RCC 7860 (cell line): ENCODE measurements at regions not wholly inside any gene's neighbourhood (a gene's known extent, or its start where the extent isn't known, plus 50 kb on each side); places are given as distances from the start of the nearest gene placed in this dataset.

ENCODE experiments used
- DNase-seq: peaks from one replicate; pipeline ENCODE4 v3.0.0-alpha.2; 2015; ENCODE audit warnings: low spot score
- FAIRE-seq: peaks from 2 replicates; lab custom pipeline; 2012; peaks lifted over from hg19 to GRCh38; lab: Jason Lieb, UNC

DNA sequence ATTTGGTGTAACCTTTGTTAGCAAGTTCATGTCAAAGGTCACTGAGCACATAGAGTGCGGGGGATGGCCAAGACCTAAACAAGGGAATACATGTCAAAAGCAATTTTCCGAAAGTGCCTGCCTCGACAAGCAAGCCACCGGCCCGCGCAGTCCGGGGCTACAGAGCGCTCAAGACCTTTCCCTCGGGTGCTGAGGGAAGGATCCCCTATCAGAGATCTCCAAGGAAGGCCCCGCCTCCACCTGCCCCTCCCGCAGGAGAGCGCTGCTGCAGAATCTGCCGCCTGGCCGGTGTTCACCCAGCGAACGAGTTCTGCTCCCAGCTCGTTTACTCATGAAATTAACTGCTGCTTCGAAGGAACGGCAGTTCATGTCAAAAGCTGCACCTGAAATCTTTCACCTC, 252.7 kb downstream of the BMP7 start:
- DNase-seq = no peak
- no peak for FAIRE-seq

- FAIRE-seq (no peak), DNase-seq (no peak)
Observed at GRCh38 chr20:57020364-57020763, 246.1 kb downstream of the BMP7 start.

DNA sequence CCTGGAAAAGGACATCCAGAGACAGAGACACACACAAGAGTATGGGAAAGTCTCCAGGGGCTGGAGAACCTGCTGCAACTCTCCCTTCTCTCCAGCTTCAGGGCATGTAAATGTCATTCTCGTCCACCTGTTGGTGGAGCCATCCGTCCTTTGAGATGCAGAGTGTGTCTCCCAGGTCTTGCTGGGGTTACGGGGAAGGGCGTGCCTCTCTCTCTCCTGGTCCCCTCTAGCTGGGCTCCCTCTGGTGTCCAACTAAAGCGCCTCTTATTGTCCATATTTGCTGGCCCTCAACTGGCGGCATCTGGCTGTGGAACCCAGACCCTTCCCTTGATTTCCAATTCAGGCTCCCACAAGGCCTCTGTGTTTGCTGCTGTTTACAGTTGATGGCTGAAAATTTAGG, 244.1 kb downstream of the BMP7 start:
- no peak for DNase-seq
- FAIRE-seq = no peak

DNA sequence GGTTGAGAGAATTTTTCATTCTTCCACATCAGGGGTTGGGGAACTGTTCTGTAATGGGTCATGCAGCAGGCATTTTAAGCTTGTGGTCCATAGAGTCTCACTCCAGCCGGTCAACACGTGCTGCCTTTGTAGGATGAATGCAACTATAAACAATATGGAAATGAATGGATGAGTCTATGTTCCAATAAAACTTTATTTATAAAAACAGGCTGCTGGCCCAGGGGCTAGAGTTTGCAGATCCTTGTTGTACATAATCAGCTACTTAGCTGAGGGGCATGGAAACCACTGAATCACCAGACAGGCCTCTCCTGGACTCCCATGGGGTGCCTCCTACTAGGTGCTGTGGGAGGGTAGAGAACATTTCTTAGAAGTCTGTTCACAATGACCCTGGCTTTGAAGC, 243.4 kb downstream of the BMP7 start:
- no peak for FAIRE-seq
- no peak for DNase-seq

- DNase-seq = no peak
- FAIRE-seq = no peak
Observed at GRCh38 chr20:57023997-57024396, 242.4 kb downstream of the BMP7 start.

GRCh38 chr20:57024849-57025248, 241.6 kb downstream of the BMP7 start:
- FAIRE-seq = no peak
- no peak for DNase-seq

DNA sequence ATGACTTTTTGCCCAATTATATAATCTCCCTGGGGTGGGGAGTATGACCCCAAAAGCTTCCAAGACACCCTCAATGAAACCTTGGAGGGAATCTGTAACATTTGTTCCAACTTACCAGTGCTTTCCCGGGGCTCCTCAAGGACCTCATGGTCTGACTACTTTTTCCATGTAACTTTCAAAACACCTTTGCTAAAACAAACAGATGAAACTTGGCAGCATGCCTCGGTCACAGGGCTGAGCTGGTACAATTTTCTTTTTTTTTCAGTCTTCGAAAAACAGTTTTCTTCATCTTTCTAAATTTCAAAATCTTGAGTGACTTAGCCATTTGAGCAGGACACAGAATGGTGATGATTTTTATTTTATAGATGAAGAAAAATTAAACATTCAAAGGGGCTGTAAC, 241.2 kb downstream of the BMP7 start:
- DNase-seq = no peak
- FAIRE-seq = no peak

GRCh38 chr20:57025666-57026224, 240.7 kb downstream of the BMP7 start:
- DNase-seq (no peak), FAIRE-seq (no peak)

- FAIRE-seq (no peak), DNase-seq (no peak)
Observed at GRCh38 chr20:57027777-57028176, 238.7 kb downstream of the BMP7 start.

DNA sequence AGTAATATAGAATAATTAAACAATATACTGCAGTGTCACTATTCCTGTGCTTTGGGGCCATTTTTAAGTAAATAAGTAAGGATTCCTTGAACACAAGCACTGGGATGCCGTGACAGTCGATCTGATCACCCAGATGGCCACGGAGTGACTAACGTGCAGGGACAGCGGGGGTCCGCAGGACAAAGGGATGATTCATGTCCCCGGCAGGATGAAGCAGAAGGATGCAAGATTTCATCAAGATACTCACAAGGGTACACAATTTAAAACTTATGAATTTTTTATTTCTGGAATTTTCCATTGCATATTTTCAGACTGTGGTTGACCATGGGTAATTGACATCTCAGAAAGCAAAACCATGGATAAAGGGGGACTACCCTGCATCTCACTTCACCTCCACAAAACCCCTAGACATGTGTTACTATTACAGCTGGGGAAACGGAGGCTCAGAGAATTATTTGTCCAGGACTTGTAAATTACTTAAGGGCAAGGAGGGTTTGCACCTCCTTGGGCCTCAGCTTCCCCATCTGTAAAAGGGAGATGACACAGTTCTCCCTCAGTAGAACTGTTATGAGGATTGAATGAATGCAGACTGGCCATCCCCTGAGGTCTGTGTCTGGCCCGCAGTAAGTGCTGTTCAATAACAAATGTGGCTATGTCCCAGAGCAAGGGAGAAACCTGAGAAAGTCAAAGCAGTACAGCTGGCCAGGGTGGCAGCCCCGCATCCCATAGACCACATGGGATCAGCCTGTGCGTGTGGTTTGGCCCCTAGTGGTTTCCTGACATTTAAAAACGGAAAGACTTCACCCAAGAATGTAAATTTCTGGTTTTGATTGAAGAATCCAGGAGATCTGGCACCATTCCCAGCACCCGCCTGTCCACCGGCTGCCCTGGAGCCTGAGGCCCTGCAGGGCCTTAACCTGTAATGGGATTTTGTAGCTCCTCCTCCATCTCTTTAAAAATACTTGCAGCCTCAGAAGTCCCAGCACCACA, 235.5 kb downstream of the BMP7 start:
- peak; percentile 95 for FAIRE-seq
- peak; percentile 95 for DNase-seq

DNA sequence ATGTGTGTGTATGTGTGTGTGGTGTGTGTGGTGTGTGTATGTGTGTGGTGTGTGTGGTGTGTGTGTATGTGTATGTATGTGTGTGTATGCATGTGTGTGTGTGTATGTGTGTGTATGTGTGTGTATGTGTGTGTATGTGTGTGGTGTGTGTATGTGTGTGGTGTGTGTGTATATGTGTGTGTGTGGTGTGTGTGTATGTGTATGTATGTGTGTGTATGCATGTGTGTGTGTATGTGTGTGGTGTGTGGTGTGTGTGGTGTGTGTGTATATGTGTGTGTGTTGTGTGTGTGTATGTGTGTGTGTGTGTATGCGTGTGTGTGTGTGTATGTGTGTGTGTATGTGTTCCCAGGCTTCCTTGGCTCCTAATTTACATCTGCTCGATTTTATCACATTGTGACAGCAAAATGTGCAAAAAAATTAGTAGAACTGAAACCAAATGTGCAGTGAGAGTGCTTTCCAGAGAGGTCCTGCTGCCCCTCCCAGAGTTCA, 234.5 kb downstream of the BMP7 start:
- FAIRE-seq (no peak), DNase-seq (no peak)

GRCh38 chr20:57032847-57033246, 233.6 kb downstream of the BMP7 start:
- DNase-seq (no peak), FAIRE-seq (no peak)

GRCh38 chr20:57034001-57034400, 232.4 kb downstream of the BMP7 start:
- FAIRE-seq = no peak

DNA sequence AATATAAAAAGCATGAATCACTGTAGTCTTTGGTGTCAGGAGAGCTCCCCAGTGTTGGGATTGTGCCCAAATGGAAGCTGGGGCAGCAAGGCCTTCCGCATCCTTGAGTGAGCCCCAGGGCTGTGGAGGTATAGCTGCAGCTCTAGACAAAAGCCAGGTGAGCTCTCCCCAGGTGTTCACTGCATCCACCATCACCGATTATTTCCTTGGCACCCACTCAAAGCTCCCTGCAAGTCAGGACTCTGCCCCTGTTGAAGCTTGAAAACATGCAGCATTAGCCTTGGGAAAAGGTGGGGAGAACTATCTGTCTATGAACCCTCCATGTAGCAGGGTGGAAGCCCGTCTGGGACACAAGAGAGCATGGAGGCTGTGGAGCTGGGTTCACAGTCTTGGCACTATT, 228.8 kb downstream of the BMP7 start:
- FAIRE-seq (no peak), DNase-seq (no peak)

More at GRCh38 chr20:57034001-57034400, 232.4 kb downstream of the BMP7 start:
- peak; percentile 23 for DNase-seq

GRCh38 chr20:57038608-57039440, 227.6 kb downstream of the BMP7 start:
- DNase-seq (no peak), FAIRE-seq (no peak)

GRCh38 chr20:57040466-57040865, 226.0 kb downstream of the BMP7 start:
- DNase-seq = no peak
- FAIRE-seq = no peak

- DNase-seq (peak; percentile 17), FAIRE-seq (no peak)
Observed at GRCh38 chr20:57040924-57041323, 225.5 kb downstream of the BMP7 start.

DNA sequence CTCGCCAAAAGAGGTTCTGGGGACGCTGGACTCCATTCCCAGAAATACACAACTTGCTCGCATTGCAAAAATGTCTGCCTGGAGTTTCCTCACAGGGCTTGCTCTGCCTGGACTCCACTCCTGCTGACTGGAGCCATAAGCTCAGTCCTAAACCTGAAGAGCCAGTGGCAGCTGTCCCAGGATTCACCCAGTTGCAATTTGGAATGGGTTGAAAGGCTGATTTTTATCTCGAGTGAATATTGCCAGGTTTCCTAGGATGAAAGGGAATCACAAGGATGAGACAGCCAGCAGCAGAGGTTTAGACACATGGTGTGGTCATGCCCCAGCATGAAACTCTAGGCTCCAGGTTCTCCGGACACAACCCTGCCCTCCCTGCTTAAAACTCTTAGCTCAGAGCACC, 223.3 kb downstream of the BMP7 start:
- FAIRE-seq = no peak
- no peak for DNase-seq

DNA sequence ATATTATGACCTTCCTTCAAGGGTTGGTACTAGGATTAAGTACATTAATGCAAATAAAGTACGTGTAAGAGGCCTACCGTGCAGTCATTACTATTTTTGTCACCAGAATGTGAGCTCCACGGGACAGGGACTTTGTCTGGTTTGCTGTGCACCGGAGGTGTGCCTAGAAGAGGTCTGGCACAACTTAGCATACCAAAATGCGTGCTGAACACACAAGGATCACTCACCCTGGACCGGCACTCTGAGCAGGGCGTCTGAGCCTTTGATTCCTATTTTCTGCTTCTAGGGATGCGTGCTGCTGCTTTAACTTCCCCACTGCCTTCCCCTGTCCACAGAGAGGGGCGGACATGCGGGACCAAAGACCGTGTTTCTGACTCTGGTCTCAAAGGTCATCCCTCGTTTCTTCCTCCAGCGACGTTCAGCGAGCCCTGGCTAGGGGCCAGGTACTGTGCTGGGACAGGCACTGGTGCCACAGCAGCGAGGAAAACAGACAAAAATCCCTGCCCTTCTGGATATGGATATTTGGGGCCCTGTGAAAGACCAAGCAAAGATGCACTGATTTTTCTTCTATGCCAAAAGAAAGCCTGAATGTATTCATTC, 222.7 kb downstream of the BMP7 start:
- FAIRE-seq = no peak

DNA sequence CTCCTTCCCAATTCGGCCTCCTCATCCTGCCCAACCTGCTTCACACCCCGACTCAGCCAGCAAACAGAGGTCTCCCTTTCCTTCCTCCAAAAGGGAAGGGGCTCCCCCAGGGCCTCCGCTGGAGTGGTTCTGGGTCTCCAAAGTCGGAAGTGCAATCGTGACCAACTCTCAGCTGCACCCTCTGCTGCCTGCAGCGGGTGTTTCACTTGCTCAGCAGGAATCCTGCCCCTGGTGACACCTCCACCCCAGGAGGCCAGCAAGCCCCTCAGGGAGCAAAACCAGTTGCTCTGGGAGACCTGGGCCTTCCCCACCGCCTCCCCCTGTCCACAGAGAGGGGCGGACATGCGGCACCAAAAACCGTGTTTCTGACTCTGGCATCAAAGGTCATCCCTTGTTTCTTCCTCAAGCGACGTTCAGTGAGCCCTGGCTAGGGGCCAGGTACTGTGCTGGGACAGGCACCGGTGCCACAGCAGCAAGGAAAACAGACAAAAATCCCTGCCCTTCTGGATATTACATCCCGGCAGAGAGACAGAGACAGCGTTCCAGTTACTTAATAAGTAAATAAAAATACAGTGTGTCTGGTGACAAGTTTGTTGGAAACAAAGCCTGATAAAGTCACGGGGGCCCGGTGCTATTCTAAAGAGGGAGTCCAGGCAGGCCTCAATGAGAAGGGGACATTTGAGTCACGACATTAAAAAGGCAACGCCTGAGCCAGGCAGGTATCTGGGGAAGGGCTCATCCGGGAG, 219.0 kb downstream of the BMP7 start:
- DNase-seq (no peak), FAIRE-seq (no peak)

More for the DNA sequence above, 222.7 kb downstream of the BMP7 start:
- no peak for DNase-seq
